K562 (cell line): ENCODE measurements at regions not wholly inside any gene's neighbourhood (a gene's known extent, or its start where the extent isn't known, plus 50 kb on each side); places are given as distances from the start of the nearest gene placed in this dataset.

Source experiments
- ATAC-seq: fragments of 200-7000 bp; cut with Tn5 transposase; 3 replicates; pipeline ENCODE4 v1.9.1; 2020; ENCODE audit warnings: moderate library complexity
- BruUV-seq: library from RNA; stranded (reverse); fragments of 400-500 nt; replicated peaks from 2 replicates; lab custom pipeline; 2021; lab: Mats Ljungman, UMichigan
- CTCF ChIA-PET: fragments of 300-600 bp; formaldehyde crosslinking; extraction: SDS; loops from one replicate; lab custom pipeline; 2021; ENCODE audit warnings: low intra/inter-chr PET ratio; lab: Yijun Ruan, JAX
- POLR2A ChIA-PET: fragments of 300-600, 350-650 bp; sonication (Branson Sonifier 250); formaldehyde crosslinking; extraction: SDS; loops from one replicate; lab custom pipeline; 2021; ENCODE audit warnings: antibody characterized with exemption, inconsistent platforms; lab: Yijun Ruan, JAX
- DNase-seq, 4 experiments: peaks; one replicate each; pipeline versions ENCODE4 v3.0.0 to v3.0.0-alpha.2; 2011 to 2018; ENCODE audit warnings: low spot score in 3 of 4, mixed read lengths in 3 of 4; ENCODE audit errors: extremely low read depth in 1 of 4
- FAIRE-seq: peaks from 2 replicates; lab custom pipeline; 2011; peaks lifted over from hg19 to GRCh38; lab: Jason Lieb, UNC
- H2AFZ ChIP-seq: 2 replicates; pipeline ENCODE4 v1.6.0; 2011; ENCODE audit warnings: low read depth, low read length, control low read depth, inconsistent platforms
- H3K27ac ChIP-seq: fragments of 200-600 bp; 3 replicates; pipeline ENCODE4 v1.8.0; 2011; ENCODE audit warnings: low read depth, mild to moderate bottlenecking, control low read depth, inconsistent platforms, low read length, moderate library complexity, mixed read lengths; ENCODE audit errors: extremely low read depth
- H3K27me3 ChIP-seq, 2 experiments: fragments of 300-600 bp in 1 of 2; 2 replicates in 1 of 2; 3 replicates in 1 of 2; pipeline versions ENCODE4 v1.6.0 to v1.8.0; 2011; ENCODE audit warnings: inconsistent platforms in 2 of 2, low read length in 2 of 2, mild to moderate bottlenecking in 1 of 2, mixed read lengths in 1 of 2, moderate library complexity in 1 of 2; ENCODE audit not compliant: control insufficient read depth in 2 of 2, insufficient read depth in 2 of 2
- H3K36me3 ChIP-seq: fragments of 300-600 bp; 3 replicates; pipeline ENCODE4 v1.8.0; 2011; ENCODE audit warnings: mild to moderate bottlenecking, low read length, inconsistent platforms; ENCODE audit not compliant: control insufficient read depth, insufficient read depth
- H3K4me1 ChIP-seq, 2 experiments: fragments of 200-600 bp in 1 of 2; replicated peaks in 1 of 2; 2 replicates in 1 of 2; 3 replicates in 1 of 2; pipeline versions ENCODE4 v1.5.1 to v1.8.0; 2011; ENCODE audit warnings: inconsistent platforms in 2 of 2, low read length in 2 of 2, mild to moderate bottlenecking in 1 of 2, mixed read lengths in 1 of 2, moderate library complexity in 1 of 2; ENCODE audit not compliant: control insufficient read depth in 2 of 2, insufficient read depth in 2 of 2
- H3K4me2 ChIP-seq: 2 replicates; pipeline ENCODE4 v1.6.1; 2011; ENCODE audit warnings: low read length, control low read depth, inconsistent platforms, mixed read lengths; ENCODE audit not compliant: insufficient read depth
- H3K4me3 ChIP-seq: fragments of 200-600 bp; sonication (generic), shearing (Covaris generic); 2 replicates; pipeline ENCODE4 v1.5.1; 2016; ENCODE audit warnings: control low read depth, inconsistent platforms
- H3K79me2 ChIP-seq: fragments of 200-600 bp; 3 replicates; pipeline ENCODE4 v1.8.0; 2011; ENCODE audit warnings: low read length, inconsistent platforms; ENCODE audit not compliant: control insufficient read depth, insufficient read depth
- H3K9ac ChIP-seq, 2 experiments: 2 replicates each; pipeline versions ENCODE4 v1.6.0 to v1.6.1; 2011; ENCODE audit warnings: low read depth in 2 of 2, low read length in 2 of 2, control low read depth in 1 of 2, inconsistent platforms in 1 of 2, mild to moderate bottlenecking in 1 of 2, mixed read lengths in 1 of 2; ENCODE audit not compliant: insufficient read depth in 1 of 2
- H3K9me1 ChIP-seq: one replicate; pipeline ENCODE4 v1.6.0; 2011; ENCODE audit warnings: inconsistent platforms, mild to moderate bottlenecking, low read length, moderate library complexity; ENCODE audit not compliant: control insufficient read depth, insufficient read depth
- H3K9me3 ChIP-seq: replicated peaks from 2 replicates; pipeline ENCODE4 v1.5.1; 2011; ENCODE audit warnings: low read depth, low read length, inconsistent platforms; ENCODE audit not compliant: control insufficient read depth, insufficient read depth
- H4K20me1 ChIP-seq: replicated peaks from 2 replicates; pipeline ENCODE4 v1.6.1; 2011; ENCODE audit warnings: low read length, inconsistent platforms, mixed read lengths; ENCODE audit not compliant: control insufficient read depth, insufficient read depth
- BDP1 ChIP-seq: IDR thresholded peaks from 3 replicates; pipeline ENCODE4 v1.6.1; 2011; ENCODE audit not compliant: insufficient read length, insufficient read depth
- CTBP1 ChIP-seq: fragments of 450-650 bp; IDR thresholded peaks from 2 replicates; pipeline ENCODE4 v1.6.1; 2016; ENCODE audit warnings: borderline replicate concordance
- HOMEZ ChIP-seq: fragments of 250-450 bp; sonication (Bioruptor Pico); IDR thresholded peaks from 2 replicates; pipeline ENCODE4 v1.4.0; 2020; ENCODE audit warnings: mild to moderate bottlenecking, moderate library complexity
- KAT7 ChIP-seq: sonication (generic); formaldehyde crosslinking; IDR thresholded peaks from 2 replicates; pipeline ENCODE4 v1.8.0; 2022; ENCODE audit warnings: missing genetic modification reagents, mild to moderate bottlenecking, borderline replicate concordance
- KAT8 ChIP-seq: fragments of 450-650 bp; IDR thresholded peaks from 2 replicates; pipeline ENCODE4 v1.6.1; 2016; ENCODE audit warnings: low read depth, mild to moderate bottlenecking
- KLF6 ChIP-seq: fragments of 250-450 bp; sonication (Bioruptor Pico); IDR thresholded peaks from 2 replicates; pipeline ENCODE4 v1.4.0; 2020; ENCODE audit warnings: mild to moderate bottlenecking, moderate library complexity, borderline replicate concordance
- LARP7 ChIP-seq: fragments of 450-650 bp; IDR thresholded peaks from 2 replicates; pipeline ENCODE4 v1.6.1; 2016
- SMAD3 ChIP-seq: fragments of 450-650 bp; formaldehyde crosslinking; conservative IDR thresholded peaks from 2 replicates; pipeline ENCODE4 v1.4.0; 2020; ENCODE audit warnings: mild to moderate bottlenecking
- U2AF1 ChIP-seq: fragments of 200-400 bp; formaldehyde crosslinking; optimal IDR thresholded peaks from 2 replicates; pipeline ENCODE3; 2017; ENCODE audit warnings: mild to moderate bottlenecking, low read depth, low read length, moderate library complexity
- ZBTB11 ChIP-seq, 3 experiments: fragments of 200-800 bp in 1 of 3; fragments of 250-450 bp in 1 of 3; fragments of 450-650 bp in 1 of 3; sonication (Bioruptor Pico) in 1 of 3; sonication (Bioruptor generic) in 1 of 3; formaldehyde crosslinking in 1 of 3; IDR thresholded peaks; 2 replicates each; pipeline versions ENCODE4 v1.6.1 to v1.8.0; 2016 to 2022; ENCODE audit warnings: mild to moderate bottlenecking in 2 of 3, missing genetic modification characterization in 2 of 3, missing compliant biosample characterization in 1 of 3, moderate library complexity in 1 of 3
- ZEB2 ChIP-seq: fragments of 450-650 bp; IDR thresholded peaks from 2 replicates; pipeline ENCODE4 v1.6.1; 2016
- ZZZ3 ChIP-seq: fragments of 450-650 bp; IDR thresholded peaks from 2 replicates; pipeline ENCODE4 v1.6.1; 2016; ENCODE audit warnings: antibody characterized with exemption, mild to moderate bottlenecking, moderate library complexity
- WGBS: fragments of 100-300 bp; shearing (Covaris generic); methylation state at CpG from one replicate; pipeline ENCODE4 v1.1.6; 2016; ENCODE audit warnings: low coverage, mixed read lengths; ENCODE audit not compliant: insufficient coverage; ENCODE audit errors: missing lambda C conversion rate; 5-methylcytosine and 5-hydroxymethylcytosine counted together
- in situ Hi-C: fragments of 300-500 bp; cut with MboI; formaldehyde crosslinking; loops from 4 replicates; pipeline ENCODE4 v1.15.0; 2018; ENCODE audit warnings: inconsistent platforms, mixed read lengths
- intact Hi-C: fragments of 100-400 bp; cut with micrococcal nuclease; formaldehyde crosslinking; loops from 2 replicates; pipeline ENCODE4 v1.14.2; 2022

- TF ChIP-seq ZBTB11 (CRISPR knock-in tag; IDR thresholded peaks at IDR 0.05) (no peak), LARP7 (no peak)
These were observed 724.2 kb downstream of the SORCS1 start (continued) for GRCh38 chr10:106440355-106440754.

GRCh38 chr10:106439366-106439765 lies 725.1 kb downstream of the SORCS1 start:
- no TSS peak for BruUV-seq
- 0% methylated on average over 3 of the region's 3 CpGs for WGBS
- FAIRE-seq, result no peak

More at GRCh38 chr10:106439366-106439765, 725.1 kb downstream of the SORCS1 start:
- CTCF ChIA-PET, result no interaction called here
- Histone ChIP-seq H3K9me3 (no peaks in the 10 kb centered on the region), H3K4me1 (no peaks in the 10 kb centered on the region), H3K4me2 (no peak overlapping the region), H3K27ac (no peak overlapping the region), H3K79me2 (no peaks in the 10 kb centered on the region), H3K4me3 (no peak overlapping the region), H3K9ac (no peak overlapping the region), H4K20me1 (no peaks in the 10 kb centered on the region), H3K9me1 (no peaks in the 10 kb centered on the region), H3K36me3 (no peaks in the 10 kb centered on the region), H2AFZ (no peak overlapping the region), H3K27me3 (no peaks in the 10 kb centered on the region)
- in situ Hi-C loops, result no loop called here
- ATAC-seq, result no peak
- POLR2A ChIA-PET, result no interaction called here
- TF ChIP-seq HOMEZ (CRISPR knock-in tag), result no peak
- no peak for TF ChIP-seq BDP1
- TF ChIP-seq KAT7 (CRISPR knock-in tag), result no peak
- no peak for TF ChIP-seq CTBP1
- no peak for TF ChIP-seq ZZZ3
- TF ChIP-seq KLF6 (CRISPR knock-in tag), result no peak
- TF ChIP-seq ZEB2, result no peak
- TF ChIP-seq U2AF1, result no peak
- TF ChIP-seq KAT8, result no peak
- TF ChIP-seq SMAD3, result no peak
- intact Hi-C loops, result no loop called here
- DNase-seq, result no peak
